NCI-H748 treated with DMSO at 0.1 percent for 48 hours (cell line): ENCODE measurements at regions not wholly inside any gene's neighbourhood (a gene's known extent, or its start where the extent isn't known, plus 50 kb on each side); places are given as distances from the start of the nearest gene placed in this dataset.

Experiments used
- DNase-seq: peaks from one replicate; lab custom pipeline; 2025; lab: John Stamatoyannopoulos, UW

GRCh38 chr14:101066826-101067510 lies 163.4 kb upstream of the RTL1 start:
- no peak for DNase-seq

DNA sequence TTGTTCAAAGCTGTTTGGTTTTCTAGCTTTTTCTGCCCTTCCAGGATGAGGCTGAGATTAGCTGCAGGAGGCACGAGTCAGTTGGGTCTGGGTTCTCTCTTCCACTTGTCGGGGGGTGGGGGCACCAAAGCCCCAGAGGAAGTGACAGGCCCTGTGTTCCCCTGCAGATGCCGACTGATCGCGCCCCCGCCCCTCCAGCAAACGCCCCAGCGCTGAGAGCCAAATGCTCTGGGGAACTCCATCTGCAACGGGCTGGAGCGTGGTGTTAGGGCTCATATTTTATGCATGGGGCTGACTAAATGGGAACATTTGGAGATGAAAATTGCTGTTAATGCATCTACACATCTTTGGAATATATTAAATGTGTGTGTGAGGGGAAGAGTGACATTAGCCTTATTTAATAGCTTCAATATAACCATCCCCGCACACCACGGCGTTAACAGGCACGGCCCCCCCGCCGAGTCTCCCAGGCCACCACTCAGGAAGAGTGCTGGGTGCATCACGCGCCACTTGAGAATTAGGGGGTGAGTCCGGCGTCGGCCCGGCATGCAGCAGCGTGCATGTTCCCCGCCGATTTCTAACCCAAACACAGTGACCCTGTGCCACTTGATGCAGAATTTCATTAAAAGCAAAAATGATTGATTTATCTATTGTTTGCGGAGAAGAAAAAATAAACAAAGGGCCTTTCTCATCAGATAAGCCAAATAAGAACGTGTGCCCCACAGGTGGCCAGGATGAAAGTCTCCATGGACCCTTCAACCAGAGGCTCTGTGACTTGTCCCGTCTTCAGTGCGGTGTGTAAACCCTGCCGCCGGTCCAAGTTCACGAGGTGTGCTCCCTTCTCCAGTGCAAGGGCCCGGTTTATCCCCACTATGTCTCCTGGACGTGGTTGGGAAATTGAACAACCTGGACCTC lies 165.0 kb upstream of the RTL1 start:
- no peak for DNase-seq

GRCh38 chr14:101069228-101069549 lies 165.7 kb upstream of the RTL1 start:
- DNase-seq, result no peak

GRCh38 chr14:101069666-101070362 lies 166.3 kb upstream of the RTL1 start:
- DNase-seq, result no peak

GRCh38 chr14:101070540-101071492 lies 167.3 kb upstream of the RTL1 start:
- DNase-seq, result no peak

DNA sequence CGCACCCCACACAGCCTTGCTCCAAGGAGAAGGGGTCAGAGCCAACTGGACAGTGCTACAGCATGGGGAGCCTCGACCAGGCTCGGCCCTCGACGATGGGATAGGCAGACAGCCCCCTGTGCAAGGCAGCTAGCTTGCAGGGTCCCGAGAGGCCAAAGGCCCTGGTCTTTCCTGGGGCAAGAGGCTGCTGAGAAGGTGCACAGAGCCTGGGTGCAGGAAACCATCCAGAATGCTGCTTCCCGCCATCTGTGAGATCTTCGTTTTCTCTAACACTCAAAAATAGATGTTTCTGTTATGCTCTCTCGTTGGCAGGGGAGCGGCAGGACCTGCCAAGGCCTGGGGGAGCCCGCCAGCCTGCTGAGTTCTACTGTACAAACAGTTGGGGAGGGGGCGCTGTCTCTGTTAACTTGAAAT lies 168.0 kb upstream of the RTL1 start:
- DNase-seq, result no peak

DNA sequence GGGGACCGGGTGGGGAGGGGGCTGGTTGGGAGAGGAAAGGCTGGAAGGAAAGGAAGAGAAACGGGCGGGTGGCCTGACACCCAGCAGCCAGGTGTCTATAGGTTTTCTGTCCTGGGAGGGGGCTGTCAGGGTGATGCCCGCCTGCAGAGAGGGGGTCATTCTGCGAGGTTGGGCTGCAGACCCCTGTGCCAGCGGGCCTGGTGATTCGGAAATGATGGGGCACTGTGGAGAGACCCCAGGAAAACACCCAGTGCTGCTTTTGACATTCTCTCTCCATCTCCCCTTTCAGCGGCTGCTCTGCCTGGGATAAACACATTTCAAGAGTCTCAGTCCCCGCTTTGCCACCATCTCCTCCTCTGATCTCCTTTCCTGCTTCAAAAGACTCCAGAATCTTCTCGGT lies 168.5 kb upstream of the RTL1 start:
- no peak for DNase-seq

GRCh38 chr14:101072531-101072930 lies 169.0 kb upstream of the RTL1 start:
- no peak for DNase-seq

GRCh38 chr14:101072945-101073597 lies 169.5 kb upstream of the RTL1 start:
- peak; percentile 52 for DNase-seq

GRCh38 chr14:101073598-101073965 lies 170.1 kb upstream of the RTL1 start:
- no peak for DNase-seq

GRCh38 chr14:101074196-101075024 lies 170.9 kb upstream of the RTL1 start:
- DNase-seq, result no peak

DNA sequence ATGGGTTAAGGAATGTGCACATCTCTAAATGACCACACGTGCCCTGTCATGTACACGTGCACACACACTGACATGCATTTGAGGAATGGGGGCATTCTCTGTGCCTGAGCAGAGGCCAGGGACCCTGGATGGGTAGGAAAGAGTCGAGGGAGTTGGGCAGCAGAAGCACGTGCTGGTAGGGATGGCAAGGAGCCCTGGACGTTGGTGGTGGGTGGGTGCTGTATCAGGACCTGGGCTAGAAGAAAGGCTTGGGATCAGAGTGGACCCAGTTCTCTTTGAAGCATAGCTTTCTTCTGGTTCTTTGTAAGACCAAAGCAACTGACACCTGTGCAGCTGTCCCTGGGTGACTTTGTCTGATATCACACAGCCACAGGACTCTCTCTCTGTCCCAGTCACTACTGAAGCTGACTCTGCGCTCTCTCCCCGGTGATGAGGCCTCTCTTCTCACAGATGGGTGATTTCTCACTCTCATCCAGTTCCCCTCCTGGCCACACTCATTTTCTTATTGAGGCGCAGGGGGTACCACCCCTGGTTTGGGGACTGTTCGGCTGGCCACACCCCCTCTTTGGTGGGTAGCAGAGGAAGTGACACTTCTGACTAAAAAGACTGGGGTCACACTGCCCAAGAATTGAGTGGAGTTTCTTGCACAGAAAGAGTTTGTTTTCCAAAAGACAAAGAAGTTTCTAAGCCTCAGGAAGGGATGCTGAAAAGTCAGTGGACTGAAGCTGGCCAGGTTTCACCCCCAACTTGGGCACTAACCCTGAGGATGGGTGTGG lies 171.7 kb upstream of the RTL1 start:
- no peak for DNase-seq

- no peak for DNase-seq
Measured at GRCh38 chr14:101075801-101076413, 172.4 kb upstream of the RTL1 start.

DNA sequence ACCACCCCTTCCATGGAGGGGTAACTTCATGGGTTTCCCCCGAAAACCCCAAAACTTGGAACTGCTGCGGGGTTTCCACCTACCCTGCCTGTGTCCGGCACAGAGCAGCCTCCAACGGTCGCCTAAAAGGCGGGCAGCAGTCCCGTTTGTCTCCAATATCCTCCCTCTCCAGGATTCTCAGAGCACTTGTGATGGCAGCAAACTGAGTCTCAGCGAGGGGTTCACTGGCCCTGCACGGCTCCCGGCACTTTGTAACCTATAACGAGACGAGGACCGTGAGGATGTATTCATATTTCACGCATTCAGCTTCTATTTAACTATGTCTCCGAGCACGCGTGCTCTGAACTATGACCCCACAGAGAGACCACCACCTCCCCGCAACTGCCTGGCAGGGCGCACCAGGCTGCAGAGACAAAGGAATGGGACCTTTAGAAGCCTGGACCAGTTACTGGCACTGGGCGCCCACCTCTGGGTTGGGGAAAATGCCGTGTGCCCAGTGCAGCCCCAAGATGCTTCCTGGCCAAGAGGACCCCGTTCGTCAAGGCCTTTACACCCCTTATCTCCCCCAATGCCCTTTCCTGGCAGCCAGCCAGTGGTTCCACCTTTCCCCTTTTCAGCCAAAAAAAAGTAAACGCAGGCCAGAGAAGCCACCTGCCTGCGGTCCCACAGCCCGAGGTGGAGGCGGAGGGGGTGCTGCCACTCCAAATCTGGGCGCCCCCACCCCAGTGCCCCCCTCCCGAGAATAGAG lies 173.1 kb upstream of the RTL1 start:
- no peak for DNase-seq

DNA sequence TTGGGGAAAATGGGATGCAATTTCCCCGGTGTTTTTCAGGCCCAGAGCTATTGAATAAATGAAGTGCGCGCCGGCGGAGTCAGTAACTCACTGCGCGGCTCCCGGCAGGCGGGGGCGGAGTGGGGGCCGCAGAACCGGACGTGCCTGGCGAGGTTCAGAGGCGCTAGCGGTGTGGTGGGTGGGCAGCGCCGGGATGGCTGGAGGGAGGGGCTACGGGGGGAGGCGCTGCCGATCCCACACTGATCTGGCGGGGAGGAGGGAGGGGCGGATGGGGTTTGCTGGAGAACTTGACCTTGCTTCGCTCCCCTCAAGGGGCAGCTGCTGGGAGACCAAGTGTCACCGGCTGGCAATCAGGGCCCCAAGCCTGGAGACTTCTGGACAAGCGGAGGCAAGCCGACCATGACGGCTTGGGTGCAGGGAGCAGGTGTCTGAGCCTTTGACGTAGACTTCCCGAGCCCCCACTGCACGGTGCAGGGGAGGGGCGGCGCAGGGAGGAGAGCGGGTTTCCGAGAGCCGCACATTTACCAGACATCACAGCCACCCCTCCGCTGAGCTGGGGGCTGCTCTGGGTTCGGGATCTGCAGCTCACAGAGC lies 174.1 kb upstream of the RTL1 start:
- no peak for DNase-seq

DNA sequence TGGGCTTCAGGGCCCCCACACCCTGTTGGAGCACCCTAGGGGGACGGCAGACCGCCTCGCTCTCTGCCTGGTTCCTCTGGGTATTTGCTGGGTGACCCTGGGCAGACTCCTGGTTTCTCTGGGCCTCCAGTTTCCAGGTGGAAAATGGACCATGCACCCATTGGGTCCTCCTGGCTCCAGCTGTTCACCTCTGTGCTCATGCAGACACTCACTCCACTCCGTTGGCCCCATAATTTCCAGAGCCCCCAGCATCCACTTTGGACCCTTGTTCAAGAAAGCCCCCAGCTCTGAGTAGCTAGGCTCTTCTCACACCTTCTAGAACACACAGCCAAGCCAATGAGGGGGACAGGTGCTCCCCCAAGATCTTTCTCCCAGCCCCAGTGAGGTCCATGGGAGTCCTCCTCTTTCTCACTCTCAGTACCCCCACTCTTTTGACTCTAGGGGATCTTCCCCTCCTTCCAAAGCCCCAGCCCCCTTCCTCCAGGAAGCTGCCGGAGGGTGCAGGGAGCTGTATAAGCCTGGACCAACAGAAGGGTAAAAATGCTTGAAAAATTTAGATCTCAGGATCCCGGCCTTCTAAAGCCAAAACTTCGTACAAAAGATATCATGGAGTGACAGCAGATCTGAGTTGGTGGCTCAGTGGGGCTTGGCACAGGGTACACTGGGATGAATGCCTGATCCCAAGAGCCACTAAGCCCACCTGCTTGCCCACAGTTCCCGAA lies 174.8 kb upstream of the RTL1 start:
- no peak for DNase-seq

GRCh38 chr14:101078892-101079221 lies 175.3 kb upstream of the RTL1 start:
- DNase-seq, result no peak
